Small intestine (tissue), 7 donors: ENCODE measurements at regions not wholly inside any gene's neighbourhood (a gene's known extent, or its start where the extent isn't known, plus 50 kb on each side); places are given as distances from the start of the nearest gene placed in this dataset.

Experiments
- DNase-seq, 2 donors: peaks; one replicate each; pipeline versions ENCODE4 v3.0.0 to v3.0.0-alpha.2; 2013
- FAIRE-seq: peaks from 2 replicates; lab custom pipeline; 2012; peaks lifted over from hg19 to GRCh38; lab: Jason Lieb, UNC
- H3K27ac ChIP-seq, 3 donors: one replicate each; pipeline ENCODE4 v1.5.1; 2013; ENCODE audit warnings: low read length in 2 of 3, mild to moderate bottlenecking in 2 of 3, control low read depth in 1 of 3, inconsistent platforms in 1 of 3, low read depth in 1 of 3, moderate library complexity in 1 of 3
- H3K27me3 ChIP-seq, 3 donors: one replicate each; pipeline ENCODE4 v1.6.1; 2013; ENCODE audit warnings: low read length in 3 of 3, inconsistent platforms in 1 of 3; ENCODE audit not compliant: control insufficient read depth in 3 of 3, insufficient read depth in 3 of 3
- H3K36me3 ChIP-seq, 3 donors: one replicate each; pipeline ENCODE4 v1.6.1; 2013; ENCODE audit warnings: low read length in 3 of 3, inconsistent platforms in 1 of 3, low read depth in 1 of 3, mild to moderate bottlenecking in 1 of 3, moderate library complexity in 1 of 3; ENCODE audit not compliant: control insufficient read depth in 3 of 3, insufficient read depth in 2 of 3
- H3K4me1 ChIP-seq, 3 donors: one replicate each; pipeline ENCODE4 v1.6.1; 2013; ENCODE audit warnings: low read length in 2 of 3, inconsistent platforms in 1 of 3, low read depth in 1 of 3, mild to moderate bottlenecking in 1 of 3, moderate library complexity in 1 of 3; ENCODE audit not compliant: control insufficient read depth in 3 of 3, insufficient read depth in 2 of 3
- H3K4me3 ChIP-seq, 3 donors: one replicate each; pipeline ENCODE4 v1.5.1; 2013; ENCODE audit warnings: low read length in 3 of 3, control low read depth in 1 of 3, inconsistent platforms in 1 of 3, low read depth in 1 of 3, mild to moderate bottlenecking in 1 of 3, moderate library complexity in 1 of 3
- H3K9me3 ChIP-seq, 2 donors: one replicate each; pipeline ENCODE4 v1.6.1; 2013; ENCODE audit warnings: low read depth in 1 of 2, low read length in 1 of 2; ENCODE audit not compliant: control insufficient read depth in 2 of 2, insufficient read depth in 1 of 2
- WGBS, 3 donors: extraction: QIAGEN DNeasy Blood & Tissue Kit; methylation state at CpG; one replicate each; pipeline ENCODE4 v1.1.7; 2013; 5-methylcytosine and 5-hydroxymethylcytosine counted together
- donor health status: healthy with polysubstance abuse.
- donor health status: control.
- donor health status: control.
- donor health status: Bipolar disorder and iron deficiency.
- donor health status: healthy.

- DNase-seq, result no peak
Measured at GRCh38 chr2:128988326-128988725, 669.7 kb upstream of the HS6ST1 start.

GRCh38 chr2:128988967-128989366 is 670.3 kb upstream of the HS6ST1 start:
- no peaks in the 10 kb centered on the region for H3K36me3 ChIP-seq
- 74 to 84% (median 77%) methylated on average over 6 of the region's 6 CpGs for WGBS, 3 donors
- DNase-seq (no peak), FAIRE-seq (no peak)
- no peaks in the 10 kb centered on the region for H3K4me1 ChIP-seq
- H3K9me3 ChIP-seq, result no peaks in the 10 kb centered on the region
- no peaks in the 10 kb centered on the region for H3K27me3 ChIP-seq
- no peak overlapping the region for H3K4me3 ChIP-seq
- H3K27ac ChIP-seq, result no peak overlapping the region

More at GRCh38 chr2:128988326-128988725, 669.7 kb upstream of the HS6ST1 start:
- H3K4me1 ChIP-seq, result no peaks in the 10 kb centered on the region
- WGBS, 3 donors, result 73 to 84% (median 79%) methylated on average over 3 of the region's 3 CpGs
- no peak for FAIRE-seq
- no peak overlapping the region for H3K27ac ChIP-seq
- H3K27me3 ChIP-seq, result no peaks in the 10 kb centered on the region
- H3K36me3 ChIP-seq, result no peaks in the 10 kb centered on the region
- H3K9me3 ChIP-seq, result no peaks in the 10 kb centered on the region
- no peak overlapping the region for H3K4me3 ChIP-seq

DNA sequence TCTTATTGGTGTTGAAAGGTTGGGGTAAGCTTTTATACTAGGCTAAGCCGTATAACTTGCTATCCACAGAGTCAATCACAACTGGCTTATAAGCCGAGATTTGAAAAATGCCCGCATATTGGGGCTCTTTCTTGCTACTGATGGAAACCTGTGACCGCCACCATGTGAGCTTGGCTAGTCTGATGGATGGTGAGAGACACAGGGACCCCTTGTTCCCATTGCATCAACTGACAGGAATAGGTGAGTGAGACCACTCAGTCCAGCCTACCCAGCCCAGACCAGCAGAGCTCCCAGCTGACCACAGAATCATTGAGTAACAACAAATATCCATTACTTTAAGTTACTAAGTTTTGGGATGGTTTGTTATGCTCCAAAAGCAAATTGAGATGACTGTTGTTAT is 676.4 kb upstream of the HS6ST1 start:
- H3K4me3 ChIP-seq, result no peak overlapping the region
- H3K27ac ChIP-seq, result no peak overlapping the region
- no peaks in the 10 kb centered on the region for H3K9me3 ChIP-seq
- DNase-seq, result no peak
- peaks cover 0 to 3% (median 0%) of the 10 kb centered on the region in 3 donors for H3K27me3 ChIP-seq
- H3K36me3 ChIP-seq, result no peaks in the 10 kb centered on the region
- H3K4me1 ChIP-seq, result no peaks in the 10 kb centered on the region
- no peak for FAIRE-seq
- WGBS, 3 donors, result 90 to 95% (median 91%) methylated on average over 4 of the region's 4 CpGs

GRCh38 chr2:128996078-128996477 is 677.4 kb upstream of the HS6ST1 start:
- Histone ChIP-seq H3K27me3 (peaks cover 0 to 3% (median 0%) of the 10 kb centered on the region in 3 donors), H3K9me3 (no peaks in the 10 kb centered on the region), H3K4me1 (no peaks in the 10 kb centered on the region), H3K27ac (no peak overlapping the region), H3K4me3 (no peak overlapping the region), H3K36me3 (no peaks in the 10 kb centered on the region)
- WGBS, 3 donors, result 87 to 89% (median 87%) methylated on average over 4 of the region's 4 CpGs
- DNase-seq (no peak), FAIRE-seq (no peak)

- DNase-seq (no peak), FAIRE-seq (no peak)
- H3K9me3 ChIP-seq, result no peaks in the 10 kb centered on the region
- H3K4me3 ChIP-seq, result no peak overlapping the region
- no peak overlapping the region for H3K27ac ChIP-seq
- no peaks in the 10 kb centered on the region for H3K4me1 ChIP-seq
- 73 to 85% (median 83%) methylated on average over 5 of the region's 5 CpGs for WGBS, 3 donors
- peaks cover 0 to 3% (median 0%) of the 10 kb centered on the region in 3 donors for H3K27me3 ChIP-seq
- H3K36me3 ChIP-seq, result no peaks in the 10 kb centered on the region
Measured at GRCh38 chr2:128997166-128997866, 678.6 kb upstream of the HS6ST1 start.

DNA sequence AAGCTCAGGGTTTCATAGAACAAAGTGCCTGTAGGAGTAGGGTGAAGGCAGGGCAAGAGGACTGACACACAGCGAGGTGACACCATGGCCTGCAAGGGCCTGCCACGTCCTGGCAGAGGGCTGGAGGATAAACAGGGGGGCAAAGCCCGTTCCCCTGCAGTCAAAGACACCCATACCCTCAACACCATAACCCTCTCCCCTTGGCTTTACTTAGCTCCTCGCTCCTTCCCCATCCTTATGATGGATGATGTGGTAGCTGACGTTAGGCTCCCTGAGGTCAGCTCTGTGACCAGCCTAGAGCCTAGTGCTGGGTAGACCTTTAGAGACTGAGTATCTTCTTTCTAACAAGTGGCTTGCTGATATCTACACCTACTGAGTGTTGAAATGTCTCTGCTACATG is 683.3 kb upstream of the HS6ST1 start:
- FAIRE-seq (no peak), DNase-seq (no peak)
- Histone ChIP-seq H3K4me1 (no peaks in the 10 kb centered on the region), H3K36me3 (no peaks in the 10 kb centered on the region), H3K4me3 (no peak overlapping the region), H3K9me3 (no peaks in the 10 kb centered on the region), H3K27me3 (no peaks in the 10 kb centered on the region), H3K27ac (no peak overlapping the region)
- 75 to 85% (median 84%) methylated on average over 5 of the region's 5 CpGs for WGBS, 3 donors

DNA sequence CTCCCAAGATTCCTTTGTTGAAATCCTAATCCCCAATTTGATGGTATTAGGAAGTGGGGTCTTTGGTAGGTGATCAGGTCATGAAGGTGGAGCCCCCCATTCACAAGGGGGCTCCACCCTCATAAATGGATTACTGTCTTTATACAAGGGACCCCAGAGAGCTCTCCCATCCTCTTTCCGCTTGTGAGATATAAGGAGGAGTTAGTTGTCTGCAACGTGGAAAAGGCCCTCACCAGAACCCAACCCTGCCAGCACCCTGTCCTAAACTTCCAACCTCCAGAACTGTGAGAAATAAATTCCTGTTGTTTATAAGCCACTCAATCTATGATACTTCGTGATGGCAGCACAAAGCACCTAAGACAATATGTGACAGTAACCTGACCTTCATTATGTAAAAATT is 684.1 kb upstream of the HS6ST1 start:
- Histone ChIP-seq H3K27ac (no peak overlapping the region), H3K9me3 (no peaks in the 10 kb centered on the region), H3K36me3 (no peaks in the 10 kb centered on the region), H3K27me3 (no peaks in the 10 kb centered on the region), H3K4me1 (no peaks in the 10 kb centered on the region), H3K4me3 (no peak overlapping the region)
- DNase-seq (no peak), FAIRE-seq (no peak)
- 85 to 92% (median 88%) methylated on average over 3 of the region's 3 CpGs for WGBS, 3 donors

- DNase-seq (peak; percentile 22 to 35), FAIRE-seq (no peak)
- H3K27me3 ChIP-seq, result no peaks in the 10 kb centered on the region
- H3K27ac ChIP-seq, result no peak overlapping the region
- H3K9me3 ChIP-seq, result no peaks in the 10 kb centered on the region
- H3K4me3 ChIP-seq, result no peak overlapping the region
- WGBS, 3 donors, result 16 to 58% (median 29%) methylated on average over 5 of the region's 5 CpGs
- H3K36me3 ChIP-seq, result no peaks in the 10 kb centered on the region
- H3K4me1 ChIP-seq, result no peaks in the 10 kb centered on the region
Measured at GRCh38 chr2:129004485-129004884, 685.8 kb upstream of the HS6ST1 start.
